Neuronal stem cell (in vitro differentiated cells): ENCODE measurements at regions not wholly inside any gene's neighbourhood (a gene's known extent, or its start where the extent isn't known, plus 50 kb on each side); places are given as distances from the start of the nearest gene placed in this dataset.

Source experiments
- DNase-seq: peaks from one replicate; pipeline ENCODE4 v3.0.0-alpha.2; 2013; ENCODE audit warnings: low spot score
- H2AFZ ChIP-seq: one replicate; pipeline ENCODE4 v1.6.1; 2013; ENCODE audit warnings: mild to moderate bottlenecking, low read length, inconsistent platforms
- H2AK5ac ChIP-seq: 2 replicates; pipeline ENCODE4 v1.6.1; 2013; ENCODE audit warnings: low read depth, mild to moderate bottlenecking, inconsistent platforms, low read length, moderate library complexity, mixed read lengths
- H2BK120ac ChIP-seq: 2 replicates; pipeline ENCODE4 v1.6.1; 2013; ENCODE audit warnings: low read depth, mild to moderate bottlenecking, inconsistent platforms, low read length, moderate library complexity, mixed read lengths
- H2BK12ac ChIP-seq: one replicate; pipeline ENCODE4 v1.6.1; 2013; ENCODE audit warnings: low read length, inconsistent platforms
- H2BK15ac ChIP-seq: 2 replicates; pipeline ENCODE4 v1.6.1; 2013; ENCODE audit warnings: mild to moderate bottlenecking, low read length, inconsistent platforms, mixed read lengths
- H2BK5ac ChIP-seq: one replicate; pipeline ENCODE4 v1.6.1; 2013; ENCODE audit warnings: inconsistent platforms, mild to moderate bottlenecking, low read length, moderate library complexity
- H3K14ac ChIP-seq: one replicate; pipeline ENCODE4 v1.6.1; 2013; ENCODE audit warnings: low read length, inconsistent platforms
- H3K18ac ChIP-seq: 2 replicates; pipeline ENCODE4 v1.6.1; 2013; ENCODE audit warnings: low read length, inconsistent platforms
- H3K23ac ChIP-seq: 2 replicates; pipeline ENCODE4 v1.6.1; 2013; ENCODE audit warnings: low read depth, mild to moderate bottlenecking, mixed read lengths, low read length, inconsistent platforms; ENCODE audit not compliant: poor library complexity
- H3K27ac ChIP-seq: replicated peaks from 3 replicates; pipeline ENCODE4 v1.5.1; 2013; ENCODE audit warnings: low read length, inconsistent platforms
- H3K27me3 ChIP-seq, 3 experiments: 2 replicates each; pipeline ENCODE4 v1.6.1; 2013; ENCODE audit warnings: low read length in 3 of 3, mild to moderate bottlenecking in 2 of 3, inconsistent platforms in 1 of 3, low read depth in 1 of 3, mixed read lengths in 1 of 3, moderate library complexity in 1 of 3; ENCODE audit not compliant: control insufficient read depth in 3 of 3, insufficient read depth in 3 of 3
- H3K36me3 ChIP-seq, 2 donors: replicated peaks in 1 of 2; 2 replicates each; pipeline ENCODE4 v1.6.1; 2013; ENCODE audit warnings: low read length in 2 of 2; ENCODE audit not compliant: control insufficient read depth in 2 of 2, insufficient read depth in 2 of 2
- H3K4ac ChIP-seq: 2 replicates; pipeline ENCODE4 v1.6.1; 2013; ENCODE audit warnings: inconsistent platforms, mild to moderate bottlenecking, low read length, moderate library complexity
- H3K4me1 ChIP-seq, 2 donors: 1 replicate in 1 of 2; 2 replicates in 1 of 2; pipeline ENCODE4 v1.6.1; 2013; ENCODE audit warnings: low read length in 2 of 2, low read depth in 1 of 2; ENCODE audit not compliant: control insufficient read depth in 2 of 2, insufficient read depth in 1 of 2
- H3K4me2 ChIP-seq: one replicate; pipeline ENCODE4 v1.6.1; 2013; ENCODE audit warnings: mild to moderate bottlenecking, low read length, inconsistent platforms; ENCODE audit not compliant: insufficient read depth, poor library complexity, severe bottlenecking
- H3K4me3 ChIP-seq, 2 donors: 2 replicates each; pipeline ENCODE4 v1.5.1; 2013; ENCODE audit warnings: low read length in 2 of 2, mild to moderate bottlenecking in 2 of 2, inconsistent platforms in 1 of 2, moderate library complexity in 1 of 2
- H3K79me1 ChIP-seq: one replicate; pipeline ENCODE4 v1.6.1; 2013; ENCODE audit warnings: low read depth, mild to moderate bottlenecking, inconsistent platforms, low read length, moderate library complexity
- H3K9ac ChIP-seq: one replicate; pipeline ENCODE4 v1.6.1; 2013; ENCODE audit warnings: mild to moderate bottlenecking, low read depth, low read length, inconsistent platforms; ENCODE audit not compliant: poor library complexity
- H3K9me3 ChIP-seq, 2 donors: replicated peaks in 1 of 2; 2 replicates each; pipeline versions ENCODE3 to v1.6.1; 2013; ENCODE audit warnings: low read length in 2 of 2, mild to moderate bottlenecking in 2 of 2, inconsistent platforms in 1 of 2, low read depth in 1 of 2, mixed read lengths in 1 of 2, moderate library complexity in 1 of 2; ENCODE audit not compliant: control insufficient read depth in 2 of 2, insufficient read depth in 1 of 2
- H4K8ac ChIP-seq: one replicate; pipeline ENCODE4 v1.6.1; 2013; ENCODE audit warnings: low read depth, mild to moderate bottlenecking, inconsistent platforms, low read length, moderate library complexity
- H4K91ac ChIP-seq: one replicate; pipeline ENCODE4 v1.6.1; 2013; ENCODE audit warnings: low read length, low read depth, mild to moderate bottlenecking, inconsistent platforms; ENCODE audit not compliant: poor library complexity
- WGBS, 2 donors: extraction: QIAGEN DNeasy Blood & Tissue Kit; methylation state at CpG; one replicate each; pipeline ENCODE4 v1.1.7; 2013; ENCODE audit warnings: missing lambda C conversion rate in 2 of 2, mixed read lengths in 1 of 2; ENCODE audit not compliant: insufficient read length in 2 of 2, insufficient replicate concordance in 1 of 2; ENCODE audit errors: extremely low coverage in 2 of 2; 5-methylcytosine and 5-hydroxymethylcytosine counted together

DNA sequence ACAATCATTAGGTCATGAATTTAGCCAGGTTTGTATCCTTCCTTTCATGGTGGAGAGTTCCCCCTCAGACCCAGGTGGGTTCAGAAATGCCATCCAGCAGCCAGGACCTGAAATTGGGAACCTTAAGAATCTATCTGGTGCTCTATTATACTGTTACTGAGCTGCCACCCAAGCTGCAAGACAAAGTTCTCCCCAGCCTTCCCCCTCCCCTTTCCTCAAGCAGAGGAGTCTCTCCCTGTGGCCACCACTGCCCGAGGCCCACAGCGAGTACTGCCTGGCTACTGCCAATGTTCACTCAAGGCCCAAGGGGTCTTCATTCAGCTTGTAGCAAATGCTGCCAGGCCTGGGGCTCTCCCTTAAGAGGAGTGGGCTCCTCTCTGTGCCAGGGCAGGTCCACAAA, 133.8 kb downstream of the TMEM38B start:
- Histone ChIP-seq H3K4ac (no peak overlapping the region), H3K4me1 (no peaks in the 10 kb centered on the region), H3K79me1 (no peaks in the 10 kb centered on the region), H2BK12ac (peak overlapping the region; percentile 31), H3K4me2 (no peak overlapping the region), H3K9me3 (no peaks in the 10 kb centered on the region), H3K27ac (no peak overlapping the region), H3K27me3 (no peaks in the 10 kb centered on the region), H2AFZ (no peak overlapping the region), H2BK5ac (no peak overlapping the region), H3K36me3 (no peaks in the 10 kb centered on the region), H2BK15ac (no peak overlapping the region), H4K91ac (no peak overlapping the region), H3K18ac (peak overlapping the region; percentile 27), H2AK5ac (no peak overlapping the region), H2BK120ac (no peak overlapping the region), H3K14ac (no peak overlapping the region), H4K8ac (no peak overlapping the region), H3K23ac (no peak overlapping the region), H3K9ac (no peak overlapping the region), H3K4me3 (peak overlapping the region in 1 of 2 donors; percentile 30)
- no CpG with 5 or more reads among the region's 2 CpGs for WGBS, 2 donors
- DNase-seq: no peak

DNA sequence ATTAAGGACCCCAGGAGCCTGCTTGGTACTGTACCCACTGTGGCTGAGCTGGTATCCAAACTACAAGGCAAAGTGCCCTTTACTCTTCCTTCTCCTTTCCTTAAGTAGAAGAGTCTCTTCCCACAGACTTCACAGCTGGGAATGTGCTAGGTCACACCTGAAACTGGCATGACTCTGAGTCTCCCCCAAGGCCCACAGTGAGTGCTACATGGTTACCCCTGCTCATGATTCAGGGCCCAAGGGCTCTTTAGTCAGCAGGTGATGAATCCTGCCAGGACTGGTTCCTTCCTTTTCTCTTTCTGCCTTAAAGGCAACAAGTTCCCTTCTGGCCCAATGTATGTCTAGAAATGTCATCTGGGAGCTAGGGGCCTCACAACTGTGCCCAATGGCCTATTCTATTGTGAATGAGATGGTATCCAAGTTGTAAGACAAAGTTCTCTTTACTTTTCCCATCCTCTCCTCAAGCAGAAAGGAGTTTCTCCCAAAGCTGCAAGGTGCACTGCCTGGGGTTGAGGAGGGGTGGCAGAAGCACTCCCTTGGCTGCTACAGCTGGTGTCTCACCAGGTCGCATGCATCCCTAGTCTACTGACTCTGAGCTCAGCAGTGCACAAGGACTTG, 134.4 kb downstream of the TMEM38B start:
- no peaks in the 10 kb centered on the region for H3K36me3 ChIP-seq
- no peak for DNase-seq
- no peak overlapping the region for H2BK5ac ChIP-seq
- no peak overlapping the region for H3K14ac ChIP-seq
- H3K18ac ChIP-seq: peak overlapping the region; percentile 27
- H3K9ac ChIP-seq: no peak overlapping the region
- H3K23ac ChIP-seq: no peak overlapping the region
- H4K91ac ChIP-seq: no peak overlapping the region
- no peak overlapping the region for H2BK120ac ChIP-seq
- no peaks in the 10 kb centered on the region for H3K4me1 ChIP-seq
- no peak overlapping the region for H3K27ac ChIP-seq
- H3K4ac ChIP-seq: no peak overlapping the region
- no CpG with 5 or more reads among the region's 1 CpG for WGBS, 2 donors
- no peak overlapping the region for H2AK5ac ChIP-seq
- no peaks in the 10 kb centered on the region for H3K9me3 ChIP-seq
- H2BK12ac ChIP-seq: no peak overlapping the region
- H3K4me3 ChIP-seq: peak overlapping the region in 1 of 2 donors; percentile 30
- H2AFZ ChIP-seq: no peak overlapping the region
- no peak overlapping the region for H4K8ac ChIP-seq
- no peak overlapping the region for H3K4me2 ChIP-seq
- H2BK15ac ChIP-seq: no peak overlapping the region
- no peaks in the 10 kb centered on the region for H3K27me3 ChIP-seq
- no peaks in the 10 kb centered on the region for H3K79me1 ChIP-seq

DNA sequence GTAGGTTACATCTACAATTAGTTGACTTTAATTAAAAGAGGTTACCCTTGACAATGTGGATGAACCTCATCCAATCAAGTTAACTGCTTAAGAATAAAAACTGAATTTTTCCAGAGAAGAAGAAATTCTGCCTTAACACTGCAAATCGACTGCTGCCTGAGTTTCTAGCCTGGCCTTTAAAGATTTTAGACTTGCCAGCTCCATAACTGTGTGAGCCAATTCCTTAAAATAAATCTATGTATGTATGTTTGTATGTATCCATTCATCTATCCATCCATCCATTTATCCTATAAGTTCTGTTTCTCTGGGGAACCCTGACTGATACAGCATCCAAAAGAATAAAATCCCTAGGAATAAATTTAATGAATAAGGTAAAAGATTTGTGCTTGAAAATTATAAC, 136.1 kb downstream of the TMEM38B start:
- H3K14ac ChIP-seq: no peak overlapping the region
- H2AK5ac ChIP-seq: no peak overlapping the region

DNA sequence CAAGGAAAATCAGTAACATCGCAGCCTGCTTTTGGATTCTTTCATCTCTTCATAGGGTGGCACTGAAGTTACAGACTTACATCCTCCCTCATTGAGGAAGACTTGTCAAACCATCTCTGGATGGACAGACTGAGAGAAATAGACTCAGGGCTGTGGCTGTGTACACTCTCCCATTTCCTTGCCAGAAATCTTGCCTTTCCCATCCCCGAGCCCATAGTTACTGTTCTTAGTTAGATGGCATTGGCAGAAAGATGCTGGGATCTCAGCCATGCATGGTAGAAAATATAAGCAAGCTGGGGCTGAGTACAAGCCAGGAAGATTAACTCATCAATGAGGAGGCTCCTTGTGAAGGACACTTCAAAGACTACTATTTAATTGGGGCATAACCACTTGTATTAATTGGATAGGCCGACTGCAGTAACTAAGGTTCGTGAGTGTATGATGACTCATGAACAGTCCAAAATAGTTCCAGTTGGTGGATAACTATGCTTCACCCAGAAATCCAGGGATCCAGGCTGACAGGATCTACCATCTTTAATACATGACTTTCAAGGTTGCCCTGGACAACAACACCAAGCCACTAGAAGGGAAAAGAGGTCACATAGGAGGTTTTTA, 137.9 kb downstream of the TMEM38B start:
- no peak overlapping the region for H3K9ac ChIP-seq
- H3K4me3 ChIP-seq: no peak overlapping the region
- no peak for DNase-seq
- H3K14ac ChIP-seq: no peak overlapping the region
- H3K4me2 ChIP-seq: no peak overlapping the region
- H2BK12ac ChIP-seq: no peak overlapping the region
- no peak overlapping the region for H4K91ac ChIP-seq
- H3K9me3 ChIP-seq: no peaks in the 10 kb centered on the region
- H2BK5ac ChIP-seq: no peak overlapping the region
- no peak overlapping the region for H2AK5ac ChIP-seq
- H3K18ac ChIP-seq: no peak overlapping the region
- H3K27me3 ChIP-seq: no peaks in the 10 kb centered on the region
- no peak overlapping the region for H4K8ac ChIP-seq
- H2AFZ ChIP-seq: no peak overlapping the region
- no peak overlapping the region for H3K27ac ChIP-seq
- H3K79me1 ChIP-seq: no peaks in the 10 kb centered on the region
- WGBS, 2 donors: no CpG with 5 or more reads among the region's 4 CpGs
- no peak overlapping the region for H2BK15ac ChIP-seq
- H3K4me1 ChIP-seq: peaks cover 3 to 11% of the 10 kb centered on the region in 2 donors
- H3K23ac ChIP-seq: no peak overlapping the region
- H3K36me3 ChIP-seq: no peaks in the 10 kb centered on the region
- H2BK120ac ChIP-seq: no peak overlapping the region
- no peak overlapping the region for H3K4ac ChIP-seq

More for the DNA sequence above, 136.1 kb downstream of the TMEM38B start:
- H2AFZ ChIP-seq: no peak overlapping the region
- H2BK5ac ChIP-seq: no peak overlapping the region
- H3K4me2 ChIP-seq: no peak overlapping the region
- no peak overlapping the region for H3K4me3 ChIP-seq
- no peak overlapping the region for H2BK12ac ChIP-seq
- H3K27ac ChIP-seq: no peak overlapping the region
- no peak overlapping the region for H3K4ac ChIP-seq
- DNase-seq: no peak
- H3K9ac ChIP-seq: no peak overlapping the region
- H3K9me3 ChIP-seq: no peaks in the 10 kb centered on the region
- WGBS, 2 donors: no CpG with 5 or more reads among the region's 1 CpG
- no peak overlapping the region for H3K23ac ChIP-seq
- H3K4me1 ChIP-seq: no peaks in the 10 kb centered on the region
- no peaks in the 10 kb centered on the region for H3K27me3 ChIP-seq
- H2BK120ac ChIP-seq: no peak overlapping the region
- H3K36me3 ChIP-seq: no peaks in the 10 kb centered on the region
- no peak overlapping the region for H2BK15ac ChIP-seq
- H3K79me1 ChIP-seq: no peaks in the 10 kb centered on the region
- no peak overlapping the region for H4K91ac ChIP-seq
- no peak overlapping the region for H3K18ac ChIP-seq
- H4K8ac ChIP-seq: no peak overlapping the region
